Liver (tissue), 8 donors: ENCODE measurements at regions not wholly inside any gene's neighbourhood (a gene's known extent, or its start where the extent isn't known, plus 50 kb on each side); places are given as distances from the start of the nearest gene placed in this dataset.

Experiments
- DNase-seq: peaks from one replicate; pipeline ENCODE4 v3.0.0-alpha.2; 2017; ENCODE audit warnings: low spot score
- H3K27ac ChIP-seq, 2 donors: one replicate each; pipeline ENCODE4 v1.7.0; 2013; ENCODE audit warnings: inconsistent platforms in 2 of 2, low read length in 2 of 2, control low read depth in 1 of 2, low read depth in 1 of 2, mild to moderate bottlenecking in 1 of 2
- H3K27me3 ChIP-seq, 4 donors: one replicate each; pipeline versions ENCODE4 v1.6.1 to v1.7.0; 2013; ENCODE audit warnings: low read length in 3 of 4, inconsistent platforms in 1 of 4, mild to moderate bottlenecking in 1 of 4, moderate library complexity in 1 of 4; ENCODE audit not compliant: control insufficient read depth in 4 of 4, insufficient read depth in 4 of 4
- H3K36me3 ChIP-seq, 4 donors: one replicate each; pipeline versions ENCODE4 v1.6.1 to v1.7.0; 2013; ENCODE audit warnings: low read length in 3 of 4, mild to moderate bottlenecking in 3 of 4, low read depth in 1 of 4, moderate library complexity in 1 of 4; ENCODE audit not compliant: control insufficient read depth in 4 of 4, insufficient read depth in 3 of 4
- H3K4me1 ChIP-seq, 4 donors: one replicate each; pipeline versions ENCODE4 v1.6.1 to v1.7.0; 2013; ENCODE audit warnings: low read length in 3 of 4, mild to moderate bottlenecking in 3 of 4, moderate library complexity in 1 of 4; ENCODE audit not compliant: control insufficient read depth in 4 of 4, insufficient read depth in 4 of 4
- H3K4me3 ChIP-seq, 3 donors: one replicate each; pipeline versions ENCODE4 v1.6.1 to v1.7.0; 2013; ENCODE audit warnings: low read length in 3 of 3, control low read depth in 1 of 3, low read depth in 1 of 3, mild to moderate bottlenecking in 1 of 3
- H3K9ac ChIP-seq, 2 donors: one replicate each; pipeline ENCODE4 v1.7.0; 2013; ENCODE audit warnings: low read length in 2 of 2, mild to moderate bottlenecking in 2 of 2, moderate library complexity in 2 of 2, control low read depth in 1 of 2, low read depth in 1 of 2
- H3K9me3 ChIP-seq, 4 donors: one replicate each; pipeline versions ENCODE4 v1.6.1 to v1.7.0; 2013; ENCODE audit warnings: low read length in 3 of 4; ENCODE audit not compliant: control insufficient read depth in 4 of 4
- EGR1 ChIP-seq, 2 donors: IDR thresholded peaks; 2 replicates each; pipeline ENCODE4 v1.6.1; 2016 to 2018; ENCODE audit warnings: antibody characterized with exemption in 2 of 2, low read depth in 2 of 2
- FOXA1 ChIP-seq: IDR thresholded peaks from 2 replicates; pipeline ENCODE4 v1.6.1; 2016; ENCODE audit warnings: antibody characterized with exemption
- FOXA2 ChIP-seq: IDR thresholded peaks from 2 replicates; pipeline ENCODE4 v1.6.1; 2016; ENCODE audit warnings: antibody characterized with exemption
- HNF4A ChIP-seq, 2 donors: conservative IDR thresholded peaks; 2 replicates each; pipeline ENCODE4 v1.6.1; 2016; ENCODE audit warnings: antibody characterized with exemption in 2 of 2, mild to moderate bottlenecking in 2 of 2
- NR2F2 ChIP-seq: IDR thresholded peaks from 2 replicates; pipeline ENCODE4 v1.6.1; 2016; ENCODE audit warnings: antibody characterized with exemption
- RAD21 ChIP-seq, 2 donors: IDR thresholded peaks; 2 replicates each; pipeline ENCODE4 v1.6.1; 2016; ENCODE audit warnings: antibody characterized with exemption in 2 of 2, mild to moderate bottlenecking in 2 of 2
- RXRA ChIP-seq, 2 donors: IDR thresholded peaks; 2 replicates each; pipeline ENCODE4 v1.6.1; 2017 to 2018; ENCODE audit warnings: antibody characterized with exemption in 2 of 2, mild to moderate bottlenecking in 1 of 2
- SP1 ChIP-seq: IDR thresholded peaks from 2 replicates; pipeline ENCODE4 v1.6.1; 2018; ENCODE audit warnings: antibody characterized with exemption, mild to moderate bottlenecking
- TAF1 ChIP-seq: conservative IDR thresholded peaks from 2 replicates; pipeline ENCODE4 v1.6.1; 2016; ENCODE audit warnings: antibody characterized with exemption, mild to moderate bottlenecking
- YY1 ChIP-seq: IDR thresholded peaks from 2 replicates; pipeline ENCODE4 v1.6.1; 2016; ENCODE audit warnings: antibody characterized with exemption, mild to moderate bottlenecking
- WGBS: extraction: QIAGEN DNeasy Blood & Tissue Kit; methylation state at CpG from one replicate; pipeline ENCODE4 v1.1.7; 2013; 5-methylcytosine and 5-hydroxymethylcytosine counted together
- TF ChIP-seq, protein P1 (sequence below): IDR thresholded peaks from 2 replicates; pipeline ENCODE4 v1.6.1; 2016; ENCODE audit warnings: antibody characterized with exemption, mild to moderate bottlenecking
- TF ChIP-seq, protein P2 (sequence below): IDR thresholded peaks from 2 replicates; pipeline ENCODE4 v1.6.1; 2016; ENCODE audit warnings: antibody characterized with exemption
- TF ChIP-seq, protein P3 (sequence below): IDR thresholded peaks from 2 replicates; pipeline ENCODE4 v1.6.1; 2016; ENCODE audit warnings: antibody characterized with exemption
- TF ChIP-seq, protein P4 (sequence below): IDR thresholded peaks from 2 replicates; pipeline ENCODE4 v1.6.1; 2016; ENCODE audit warnings: antibody characterized with exemption
- TF ChIP-seq, protein P5 (sequence below): fragments of 150-350 bp; IDR thresholded peaks from 2 replicates; pipeline ENCODE4 v1.5.1; 2017; ENCODE audit warnings: improper control_type of control experiment, low read depth, low read length; ENCODE audit not compliant: missing input control
- donor health status: healthy.
- donor health status: healthy.
- donor health status: healthy.
- donor health status: healthy.
- donor health status: healthy.

DNA sequence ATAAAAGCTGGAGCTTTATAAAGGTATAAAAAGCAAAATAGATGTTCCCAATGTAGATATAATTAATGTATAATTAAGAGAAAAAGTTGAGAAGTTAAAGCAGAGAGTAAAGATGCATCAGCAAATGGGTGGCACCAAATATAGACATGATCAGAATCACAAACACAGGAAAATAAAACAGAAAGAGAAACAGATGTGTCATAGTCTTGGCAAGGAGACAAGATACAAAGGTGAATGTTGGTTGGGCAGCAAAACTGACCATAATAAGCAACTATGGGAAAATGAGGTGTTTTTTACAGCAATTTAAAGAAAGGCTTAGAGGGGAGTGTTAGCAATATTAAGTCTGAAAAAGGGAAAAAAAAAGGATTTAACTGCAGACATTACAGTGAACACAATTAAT, 135.4 kb upstream of the CLEC14A start (continued):
- TF ChIP-seq, protein P1, sequence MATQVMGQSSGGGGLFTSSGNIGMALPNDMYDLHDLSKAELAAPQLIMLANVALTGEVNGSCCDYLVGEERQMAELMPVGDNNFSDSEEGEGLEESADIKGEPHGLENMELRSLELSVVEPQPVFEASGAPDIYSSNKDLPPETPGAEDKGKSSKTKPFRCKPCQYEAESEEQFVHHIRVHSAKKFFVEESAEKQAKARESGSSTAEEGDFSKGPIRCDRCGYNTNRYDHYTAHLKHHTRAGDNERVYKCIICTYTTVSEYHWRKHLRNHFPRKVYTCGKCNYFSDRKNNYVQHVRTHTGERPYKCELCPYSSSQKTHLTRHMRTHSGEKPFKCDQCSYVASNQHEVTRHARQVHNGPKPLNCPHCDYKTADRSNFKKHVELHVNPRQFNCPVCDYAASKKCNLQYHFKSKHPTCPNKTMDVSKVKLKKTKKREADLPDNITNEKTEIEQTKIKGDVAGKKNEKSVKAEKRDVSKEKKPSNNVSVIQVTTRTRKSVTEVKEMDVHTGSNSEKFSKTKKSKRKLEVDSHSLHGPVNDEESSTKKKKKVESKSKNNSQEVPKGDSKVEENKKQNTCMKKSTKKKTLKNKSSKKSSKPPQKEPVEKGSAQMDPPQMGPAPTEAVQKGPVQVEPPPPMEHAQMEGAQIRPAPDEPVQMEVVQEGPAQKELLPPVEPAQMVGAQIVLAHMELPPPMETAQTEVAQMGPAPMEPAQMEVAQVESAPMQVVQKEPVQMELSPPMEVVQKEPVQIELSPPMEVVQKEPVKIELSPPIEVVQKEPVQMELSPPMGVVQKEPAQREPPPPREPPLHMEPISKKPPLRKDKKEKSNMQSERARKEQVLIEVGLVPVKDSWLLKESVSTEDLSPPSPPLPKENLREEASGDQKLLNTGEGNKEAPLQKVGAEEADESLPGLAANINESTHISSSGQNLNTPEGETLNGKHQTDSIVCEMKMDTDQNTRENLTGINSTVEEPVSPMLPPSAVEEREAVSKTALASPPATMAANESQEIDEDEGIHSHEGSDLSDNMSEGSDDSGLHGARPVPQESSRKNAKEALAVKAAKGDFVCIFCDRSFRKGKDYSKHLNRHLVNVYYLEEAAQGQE, result no peak
- TF ChIP-seq, protein P2, sequence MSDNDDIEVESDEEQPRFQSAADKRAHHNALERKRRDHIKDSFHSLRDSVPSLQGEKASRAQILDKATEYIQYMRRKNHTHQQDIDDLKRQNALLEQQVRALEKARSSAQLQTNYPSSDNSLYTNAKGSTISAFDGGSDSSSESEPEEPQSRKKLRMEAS, result no peak
- no peak for TF ChIP-seq FOXA2

DNA sequence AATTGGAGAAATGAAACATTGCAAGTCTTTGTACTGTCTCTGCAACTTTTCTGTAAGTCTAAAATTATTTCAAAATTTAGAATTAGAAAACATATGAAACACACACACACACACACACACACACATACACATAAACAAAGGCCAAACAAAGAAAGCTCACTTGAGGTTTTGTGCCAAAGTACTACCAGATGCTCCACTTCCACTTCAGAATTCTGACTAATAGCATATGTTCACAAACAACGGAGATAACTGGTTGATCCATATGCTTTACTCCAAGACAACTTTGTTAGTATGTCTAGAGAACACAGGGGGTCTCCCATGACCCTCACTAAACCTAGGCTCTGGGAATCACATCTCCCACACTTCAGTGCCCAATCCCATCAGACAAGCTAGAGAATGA, 133.8 kb upstream of the CLEC14A start:
- Histone ChIP-seq H3K27me3 (peaks cover 0 to 2% (median 0%) of the 10 kb centered on the region in 4 donors), H3K36me3 (no peaks in the 10 kb centered on the region), H3K9me3 (no peaks in the 10 kb centered on the region), H3K4me3 (no peak overlapping the region), H3K4me1 (peaks cover 0 to 5% (median 0%) of the 10 kb centered on the region in 4 donors), H3K27ac (no peak overlapping the region), H3K9ac (no peak overlapping the region)
- 82% methylated on average over 1 of the region's 1 CpG for WGBS
- TF ChIP-seq RAD21 (IDR thresholded peaks at IDR 0.05), result no peak
- no peak for TF ChIP-seq EGR1 (IDR thresholded peaks at IDR 0.05; ENCODE audit: low read depth in 2 of 2)
- TF ChIP-seq RXRA (IDR thresholded peaks at IDR 0.05), result no peak
- no peak for TF ChIP-seq YY1
- TF ChIP-seq FOXA1, result no peak
- TF ChIP-seq, protein P3, sequence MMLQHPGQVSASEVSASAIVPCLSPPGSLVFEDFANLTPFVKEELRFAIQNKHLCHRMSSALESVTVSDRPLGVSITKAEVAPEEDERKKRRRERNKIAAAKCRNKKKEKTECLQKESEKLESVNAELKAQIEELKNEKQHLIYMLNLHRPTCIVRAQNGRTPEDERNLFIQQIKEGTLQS, result no peak
- TF ChIP-seq, protein P4, sequence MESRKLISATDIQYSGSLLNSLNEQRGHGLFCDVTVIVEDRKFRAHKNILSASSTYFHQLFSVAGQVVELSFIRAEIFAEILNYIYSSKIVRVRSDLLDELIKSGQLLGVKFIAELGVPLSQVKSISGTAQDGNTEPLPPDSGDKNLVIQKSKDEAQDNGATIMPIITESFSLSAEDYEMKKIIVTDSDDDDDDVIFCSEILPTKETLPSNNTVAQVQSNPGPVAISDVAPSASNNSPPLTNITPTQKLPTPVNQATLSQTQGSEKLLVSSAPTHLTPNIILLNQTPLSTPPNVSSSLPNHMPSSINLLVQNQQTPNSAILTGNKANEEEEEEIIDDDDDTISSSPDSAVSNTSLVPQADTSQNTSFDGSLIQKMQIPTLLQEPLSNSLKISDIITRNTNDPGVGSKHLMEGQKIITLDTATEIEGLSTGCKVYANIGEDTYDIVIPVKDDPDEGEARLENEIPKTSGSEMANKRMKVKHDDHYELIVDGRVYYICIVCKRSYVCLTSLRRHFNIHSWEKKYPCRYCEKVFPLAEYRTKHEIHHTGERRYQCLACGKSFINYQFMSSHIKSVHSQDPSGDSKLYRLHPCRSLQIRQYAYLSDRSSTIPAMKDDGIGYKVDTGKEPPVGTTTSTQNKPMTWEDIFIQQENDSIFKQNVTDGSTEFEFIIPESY, result no peak
- TF ChIP-seq SP1, result no peak
- TF ChIP-seq, protein P2, result no peak
- no peak for TF ChIP-seq HNF4A (conservative IDR thresholded peaks at IDR 0.05)
- TF ChIP-seq, protein P5, sequence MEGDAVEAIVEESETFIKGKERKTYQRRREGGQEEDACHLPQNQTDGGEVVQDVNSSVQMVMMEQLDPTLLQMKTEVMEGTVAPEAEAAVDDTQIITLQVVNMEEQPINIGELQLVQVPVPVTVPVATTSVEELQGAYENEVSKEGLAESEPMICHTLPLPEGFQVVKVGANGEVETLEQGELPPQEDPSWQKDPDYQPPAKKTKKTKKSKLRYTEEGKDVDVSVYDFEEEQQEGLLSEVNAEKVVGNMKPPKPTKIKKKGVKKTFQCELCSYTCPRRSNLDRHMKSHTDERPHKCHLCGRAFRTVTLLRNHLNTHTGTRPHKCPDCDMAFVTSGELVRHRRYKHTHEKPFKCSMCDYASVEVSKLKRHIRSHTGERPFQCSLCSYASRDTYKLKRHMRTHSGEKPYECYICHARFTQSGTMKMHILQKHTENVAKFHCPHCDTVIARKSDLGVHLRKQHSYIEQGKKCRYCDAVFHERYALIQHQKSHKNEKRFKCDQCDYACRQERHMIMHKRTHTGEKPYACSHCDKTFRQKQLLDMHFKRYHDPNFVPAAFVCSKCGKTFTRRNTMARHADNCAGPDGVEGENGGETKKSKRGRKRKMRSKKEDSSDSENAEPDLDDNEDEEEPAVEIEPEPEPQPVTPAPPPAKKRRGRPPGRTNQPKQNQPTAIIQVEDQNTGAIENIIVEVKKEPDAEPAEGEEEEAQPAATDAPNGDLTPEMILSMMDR, result no peak
- no peak for TF ChIP-seq TAF1
- TF ChIP-seq NR2F2, result no peak
- DNase-seq, result no peak
